HG03469 (cell line): ENCODE measurements at regions not wholly inside any gene's neighbourhood (a gene's known extent, or its start where the extent isn't known, plus 50 kb on each side); places are given as distances from the start of the nearest gene placed in this dataset.

Experiments
- ATAC-seq: cut with Tn5 transposase; IDR thresholded peaks from one replicate; pipeline ENCODE4 v1.9.1; 2021; ENCODE audit warnings: mild to moderate bottlenecking, moderate library complexity, moderate number of reproducible peaks; ENCODE audit not compliant: unreplicated experiment

- no peak for ATAC-seq
These were observed 53.5 kb upstream of the CCN2 start for GRCh38 chr6:132004668-132005067.

DNA sequence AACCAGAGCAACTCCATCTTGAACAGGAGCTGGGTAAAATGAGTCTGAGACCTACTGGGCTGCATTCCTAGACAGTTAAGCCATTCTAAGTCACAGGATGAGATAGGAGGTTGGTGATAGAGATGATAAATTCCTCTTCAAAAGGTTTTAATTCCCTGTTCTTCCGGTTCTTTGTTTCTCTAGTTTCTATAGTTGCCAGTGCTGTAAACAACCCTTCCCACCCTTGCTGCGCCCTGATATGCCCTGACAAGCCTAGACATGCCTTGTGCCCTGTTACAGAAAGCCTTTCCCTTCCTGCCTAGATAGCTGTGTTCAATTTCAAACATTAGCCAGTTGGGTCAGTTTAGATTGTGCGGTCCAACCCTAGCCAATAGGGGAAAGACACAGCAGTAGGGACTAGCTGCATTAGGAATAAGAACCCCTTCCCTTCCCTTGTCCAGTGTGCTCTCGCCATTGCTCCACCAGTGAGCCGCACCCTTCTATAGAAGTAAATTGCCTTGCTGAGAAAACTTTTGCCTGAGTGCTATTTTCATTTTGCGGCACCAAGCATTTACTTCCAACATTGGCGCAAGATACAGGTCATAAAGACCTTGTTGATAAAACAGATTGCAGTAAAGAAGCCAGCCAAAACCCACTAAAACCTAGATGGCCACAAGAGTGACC lies 52.5 kb upstream of the CCN2 start:
- no peak for ATAC-seq
